HepG2 (cell line): ENCODE measurements at regions not wholly inside any gene's neighbourhood (a gene's known extent, or its start where the extent isn't known, plus 50 kb on each side); places are given as distances from the start of the nearest gene placed in this dataset.

Experiments used
- ATAC-seq: fragments of 200-7000 bp; cut with Tn5 transposase; 3 replicates; pipeline ENCODE4 v1.9.1; 2020; ENCODE audit warnings: mild to moderate bottlenecking, moderate library complexity
- BruUV-seq: library from RNA; stranded (reverse); fragments of 400-500 nt; replicated peaks from 2 replicates; lab custom pipeline; 2021; lab: Mats Ljungman, UMichigan
- CTCF ChIA-PET: fragments of 300-600 bp; formaldehyde crosslinking; extraction: SDS; loops from one replicate; lab custom pipeline; 2021; ENCODE audit warnings: low total read pairs, inconsistent platforms, low intra/inter-chr PET ratio; lab: Yijun Ruan, JAX
- POLR2A ChIA-PET: fragments of 350-600 bp; sonication (Branson Sonifier 250); formaldehyde crosslinking; loops from one replicate; lab custom pipeline; 2020; ENCODE audit warnings: antibody characterized with exemption, inconsistent platforms; lab: Yijun Ruan, JAX
- DNase-seq: peaks from one replicate; pipeline ENCODE4 v3.0.0-alpha.2; 2015; ENCODE audit warnings: low spot score
- FAIRE-seq: peaks from 3 replicates; lab custom pipeline; 2011; peaks lifted over from hg19 to GRCh38; lab: Jason Lieb, UNC
- H2AFZ ChIP-seq: one replicate; pipeline ENCODE4 v1.6.1; 2011; ENCODE audit warnings: low read length, inconsistent platforms
- H3K27ac ChIP-seq: fragments of 300-600 bp; 3 replicates; pipeline ENCODE4 v1.8.0; 2011; ENCODE audit warnings: mixed run types, mild to moderate bottlenecking, mixed read lengths, low read length, inconsistent platforms; ENCODE audit not compliant: insufficient read depth; ENCODE audit errors: extremely low read length
- H3K27me3 ChIP-seq, 2 experiments: fragments of 200-600 bp in 1 of 2; 2 replicates in 1 of 2; 3 replicates in 1 of 2; pipeline versions ENCODE4 v1.6.0 to v1.8.0; 2011; ENCODE audit warnings: low read length in 2 of 2, mild to moderate bottlenecking in 2 of 2, moderate library complexity in 2 of 2, inconsistent platforms in 1 of 2; ENCODE audit not compliant: insufficient read depth in 2 of 2, control insufficient read depth in 1 of 2
- H3K36me3 ChIP-seq, 2 experiments: fragments of 200-600 bp in 1 of 2; replicated peaks in 1 of 2; 2 replicates in 1 of 2; 3 replicates in 1 of 2; pipeline versions ENCODE4 v1.5.1 to v1.8.0; 2011; ENCODE audit warnings: low read length in 2 of 2, inconsistent platforms in 1 of 2; ENCODE audit not compliant: insufficient read depth in 2 of 2, control insufficient read depth in 1 of 2
- H3K4me1 ChIP-seq: 2 replicates; pipeline ENCODE4 v1.5.1; 2012; ENCODE audit warnings: low read length, inconsistent platforms; ENCODE audit not compliant: insufficient read depth
- H3K4me2 ChIP-seq: 2 replicates; pipeline ENCODE4 v1.6.0; 2011; ENCODE audit warnings: low read depth, low read length, inconsistent platforms
- H3K4me3 ChIP-seq, 3 experiments: fragments of 200-600 bp in 1 of 3; sonication (generic), shearing (Covaris generic) in 1 of 3; replicated peaks in 1 of 3; 2 replicates each; pipeline ENCODE4 v1.5.1; 2011 to 2016; ENCODE audit warnings: low read length in 3 of 3, inconsistent platforms in 2 of 3, low read depth in 2 of 3, mild to moderate bottlenecking in 2 of 3, control low read depth in 1 of 3, mixed read lengths in 1 of 3; ENCODE audit not compliant: insufficient read depth in 1 of 3
- H3K79me2 ChIP-seq: one replicate; pipeline ENCODE4 v1.6.1; 2011; ENCODE audit warnings: low read length, inconsistent platforms; ENCODE audit not compliant: insufficient read depth
- H3K9ac ChIP-seq: 2 replicates; pipeline ENCODE4 v1.6.0; 2011; ENCODE audit warnings: mild to moderate bottlenecking, low read depth, low read length, inconsistent platforms; ENCODE audit not compliant: insufficient read depth
- H3K9me3 ChIP-seq: 2 replicates; pipeline ENCODE4 v1.5.1; 2012; ENCODE audit warnings: mild to moderate bottlenecking, low read length
- H4K20me1 ChIP-seq: 2 replicates; pipeline ENCODE4 v1.6.0; 2011; ENCODE audit warnings: inconsistent platforms, mild to moderate bottlenecking, low read length, moderate library complexity; ENCODE audit not compliant: insufficient read depth
- IKZF5 ChIP-seq: IDR thresholded peaks from 2 replicates; pipeline ENCODE4 v1.6.1; 2018; ENCODE audit warnings: missing genetic modification reagents, mild to moderate bottlenecking, missing compliant biosample characterization
- JARID2 ChIP-seq: sonication (generic); formaldehyde crosslinking; IDR thresholded peaks from 2 replicates; pipeline ENCODE4 v1.8.1; 2023; ENCODE audit warnings: missing genetic modification reagents, inconsistent platforms; ENCODE audit not compliant: insufficient replicate concordance
- KAT8 ChIP-seq: IDR thresholded peaks from 2 replicates; pipeline ENCODE4 v1.6.1; 2016; ENCODE audit warnings: missing genetic modification reagents, missing compliant biosample characterization
- NCOA5 ChIP-seq: sonication (generic); formaldehyde crosslinking; IDR thresholded peaks from 2 replicates; pipeline ENCODE4 v1.4.0; 2020; ENCODE audit warnings: missing genetic modification reagents
- PHF20 ChIP-seq: sonication (generic); formaldehyde crosslinking; IDR thresholded peaks from 2 replicates; pipeline ENCODE4 v1.5.0; 2020; ENCODE audit warnings: mild to moderate bottlenecking, missing genetic modification reagents
- ZFP1 ChIP-seq: IDR thresholded peaks from 2 replicates; pipeline ENCODE4 v1.6.1; 2016
- ZNF605 ChIP-seq: sonication (generic); formaldehyde crosslinking; IDR thresholded peaks from 2 replicates; pipeline ENCODE4 v1.8.0; 2022; ENCODE audit warnings: mild to moderate bottlenecking, missing genetic modification reagents
- ZSCAN22 ChIP-seq: sonication (generic); formaldehyde crosslinking; IDR thresholded peaks from 2 replicates; pipeline ENCODE4 v1.4.0; 2020; ENCODE audit warnings: mild to moderate bottlenecking, missing genetic modification reagents
- ZSCAN9 ChIP-seq: IDR thresholded peaks from 2 replicates; pipeline ENCODE4 v1.6.1; 2016; ENCODE audit warnings: borderline replicate concordance
- WGBS: methylation state at CpG from one replicate; pipeline ENCODE4 v1.1.6; 2017; ENCODE audit warnings: low lambda C conversion rate; 5-methylcytosine and 5-hydroxymethylcytosine counted together
- in situ Hi-C: cut with HindIII; loops from 2 replicates; pipeline ENCODE4 v1.10.0; 2017; ENCODE audit warnings: low pct_unique_long_range_greater_than_20kb; ENCODE audit not compliant: extremely low pct_ligation_motif_present
- intact Hi-C: fragments of 100-400 bp; cut with micrococcal nuclease; formaldehyde crosslinking; loops from one replicate; pipeline ENCODE4 v1.10.0; 2022; ENCODE audit not compliant: unreplicated experiment
- TF ChIP-seq, protein P1 (sequence below): sonication (generic); formaldehyde crosslinking; IDR thresholded peaks from 2 replicates; pipeline ENCODE4 v1.4.0; 2020; ENCODE audit warnings: missing genetic modification reagents, mild to moderate bottlenecking, borderline replicate concordance
- TF ChIP-seq, protein P2 (sequence below): sonication (generic); formaldehyde crosslinking; IDR thresholded peaks from 2 replicates; pipeline ENCODE4 v1.5.0; 2020; ENCODE audit warnings: missing genetic modification reagents, mild to moderate bottlenecking, borderline replicate concordance

GRCh38 chr17:51407576-51407975, 147.2 kb downstream of the UTP18 start:
- no peaks in the 10 kb centered on the region for H3K36me3 ChIP-seq
- no peaks in the 10 kb centered on the region; a peak in 1 of 5 replicates for H3K27me3 ChIP-seq
- in situ Hi-C loops, result no loop called here
- H3K4me2 ChIP-seq, result no peak overlapping the region
- DNase-seq, result no peak
- no peak for FAIRE-seq
- TF ChIP-seq, protein P1, sequence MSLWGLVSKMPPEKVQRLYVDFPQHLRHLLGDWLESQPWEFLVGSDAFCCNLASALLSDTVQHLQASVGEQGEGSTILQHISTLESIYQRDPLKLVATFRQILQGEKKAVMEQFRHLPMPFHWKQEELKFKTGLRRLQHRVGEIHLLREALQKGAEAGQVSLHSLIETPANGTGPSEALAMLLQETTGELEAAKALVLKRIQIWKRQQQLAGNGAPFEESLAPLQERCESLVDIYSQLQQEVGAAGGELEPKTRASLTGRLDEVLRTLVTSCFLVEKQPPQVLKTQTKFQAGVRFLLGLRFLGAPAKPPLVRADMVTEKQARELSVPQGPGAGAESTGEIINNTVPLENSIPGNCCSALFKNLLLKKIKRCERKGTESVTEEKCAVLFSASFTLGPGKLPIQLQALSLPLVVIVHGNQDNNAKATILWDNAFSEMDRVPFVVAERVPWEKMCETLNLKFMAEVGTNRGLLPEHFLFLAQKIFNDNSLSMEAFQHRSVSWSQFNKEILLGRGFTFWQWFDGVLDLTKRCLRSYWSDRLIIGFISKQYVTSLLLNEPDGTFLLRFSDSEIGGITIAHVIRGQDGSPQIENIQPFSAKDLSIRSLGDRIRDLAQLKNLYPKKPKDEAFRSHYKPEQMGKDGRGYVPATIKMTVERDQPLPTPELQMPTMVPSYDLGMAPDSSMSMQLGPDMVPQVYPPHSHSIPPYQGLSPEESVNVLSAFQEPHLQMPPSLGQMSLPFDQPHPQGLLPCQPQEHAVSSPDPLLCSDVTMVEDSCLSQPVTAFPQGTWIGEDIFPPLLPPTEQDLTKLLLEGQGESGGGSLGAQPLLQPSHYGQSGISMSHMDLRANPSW (CRISPR knock-in tag), result no peak
- TF ChIP-seq ZFP1 (CRISPR knock-in tag) (no peak), ZSCAN22 (CRISPR knock-in tag) (no peak), PHF20 (no peak), ZSCAN9 (CRISPR knock-in tag) (no peak), JARID2 (no peak)
- no peak overlapping the region for H3K4me3 ChIP-seq
- no peaks in the 10 kb centered on the region for H3K79me2 ChIP-seq
- WGBS, result 20% methylated on average over 5 of the region's 5 CpGs
- CTCF ChIA-PET, result no interaction called here
- H3K27ac ChIP-seq, result no peak overlapping the region
- no peaks in the 10 kb centered on the region for H3K4me1 ChIP-seq
- no peak for ATAC-seq
- H2AFZ ChIP-seq, result no peak overlapping the region
- no peaks in the 10 kb centered on the region for H3K9me3 ChIP-seq
- intact Hi-C loops, result no loop called here
- no peaks in the 10 kb centered on the region for H4K20me1 ChIP-seq
- no TSS peak for BruUV-seq
- no peak overlapping the region for H3K9ac ChIP-seq
- POLR2A ChIA-PET, result no interaction called here

DNA sequence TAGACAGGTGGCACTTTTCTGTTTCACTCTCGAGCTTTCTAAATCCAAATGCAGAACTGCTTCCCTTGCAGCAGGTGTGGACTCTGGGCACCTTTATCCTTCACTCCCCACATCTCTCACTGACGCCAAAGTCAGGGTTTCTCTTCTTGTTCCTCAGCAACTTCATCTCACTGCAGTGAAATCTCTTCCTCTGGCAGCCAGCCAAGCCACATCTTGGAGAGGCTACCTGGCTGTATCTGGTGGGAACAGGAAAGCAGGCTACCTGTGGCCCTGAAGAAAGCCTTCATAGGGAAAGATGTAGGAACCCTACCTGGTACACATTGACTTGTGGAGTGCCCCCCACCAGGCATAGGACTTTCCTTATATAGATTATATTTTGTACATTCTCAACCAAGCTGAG, 159.1 kb downstream of the UTP18 start:
- Histone ChIP-seq H3K36me3 (no peaks in the 10 kb centered on the region), H3K9me3 (no peaks in the 10 kb centered on the region), H3K27me3 (no peaks in the 10 kb centered on the region), H2AFZ (no peak overlapping the region), H3K4me2 (no peak overlapping the region), H3K9ac (no peak overlapping the region), H3K79me2 (no peaks in the 10 kb centered on the region), H4K20me1 (no peaks in the 10 kb centered on the region)
- in situ Hi-C loops, result no loop called here
- WGBS, result 1% methylated on average over 2 of the region's 2 CpGs
- ATAC-seq, result no peak
- FAIRE-seq, result no peak
- TF ChIP-seq ZNF605 (CRISPR knock-in tag) (no peak), NCOA5 (no peak), IKZF5 (CRISPR knock-in tag) (no peak), KAT8 (CRISPR knock-in tag) (no peak)
- TF ChIP-seq, protein P2, sequence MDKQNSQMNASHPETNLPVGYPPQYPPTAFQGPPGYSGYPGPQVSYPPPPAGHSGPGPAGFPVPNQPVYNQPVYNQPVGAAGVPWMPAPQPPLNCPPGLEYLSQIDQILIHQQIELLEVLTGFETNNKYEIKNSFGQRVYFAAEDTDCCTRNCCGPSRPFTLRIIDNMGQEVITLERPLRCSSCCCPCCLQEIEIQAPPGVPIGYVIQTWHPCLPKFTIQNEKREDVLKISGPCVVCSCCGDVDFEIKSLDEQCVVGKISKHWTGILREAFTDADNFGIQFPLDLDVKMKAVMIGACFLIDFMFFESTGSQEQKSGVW (CRISPR knock-in tag), result no peak
- TF ChIP-seq, all 625 proteins: peak for 0
- DNase-seq, result no peak
- H3K27ac ChIP-seq, result no peak overlapping the region
- H3K4me1 ChIP-seq, result no peaks in the 10 kb centered on the region
- H3K4me3 ChIP-seq, result no peak overlapping the region
- POLR2A ChIA-PET, result no interaction called here
- intact Hi-C loops, result no loop called here
- CTCF ChIA-PET, result no interaction called here
- no TSS peak for BruUV-seq
